ENCODE measurements at regions not wholly inside any gene's neighbourhood (a gene's known extent, or its start where the extent isn't known, plus 50 kb on each side); places are given as distances from the start of the nearest gene placed in this dataset.

- no peak for TF ChIP-seq CTCF (IDR thresholded peaks at IDR 0.05; ENCODE audit: extremely low read depth, missing control alignments)
- DNase-seq (ENCODE audit: low spot score) = no peak
Observed at GRCh38 chr2:67719351-67719750, 322.2 kb downstream of the ETAA1 start.

DNA sequence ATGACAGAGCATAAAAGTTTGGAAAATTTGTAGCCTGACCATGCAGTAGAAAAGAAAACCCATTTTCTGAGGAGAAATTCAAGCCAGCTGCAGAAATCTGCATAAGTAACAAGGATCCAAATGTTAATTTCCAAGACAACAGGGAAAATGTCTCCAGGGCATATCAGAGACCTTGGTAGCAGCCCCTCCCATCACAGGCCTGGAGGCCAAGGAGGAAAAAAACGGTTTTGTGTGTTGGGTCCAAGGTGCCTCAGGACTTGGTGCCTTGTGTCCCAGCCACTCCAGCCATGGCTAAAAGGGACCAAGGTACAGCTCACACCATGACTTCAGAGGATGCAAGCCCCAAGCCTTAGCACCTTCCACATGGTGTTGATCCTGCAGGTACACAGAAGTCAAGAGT is 324.4 kb downstream of the ETAA1 start:
- DNase-seq (ENCODE audit: low spot score) = no peak
- no peak for TF ChIP-seq CTCF (IDR thresholded peaks at IDR 0.05; ENCODE audit: extremely low read depth, missing control alignments)

- no peak for TF ChIP-seq CTCF (IDR thresholded peaks at IDR 0.05; ENCODE audit: extremely low read depth, missing control alignments)
- no peak for DNase-seq (ENCODE audit: low spot score)
Observed at GRCh38 chr2:67724261-67724660, 327.1 kb downstream of the ETAA1 start.

DNA sequence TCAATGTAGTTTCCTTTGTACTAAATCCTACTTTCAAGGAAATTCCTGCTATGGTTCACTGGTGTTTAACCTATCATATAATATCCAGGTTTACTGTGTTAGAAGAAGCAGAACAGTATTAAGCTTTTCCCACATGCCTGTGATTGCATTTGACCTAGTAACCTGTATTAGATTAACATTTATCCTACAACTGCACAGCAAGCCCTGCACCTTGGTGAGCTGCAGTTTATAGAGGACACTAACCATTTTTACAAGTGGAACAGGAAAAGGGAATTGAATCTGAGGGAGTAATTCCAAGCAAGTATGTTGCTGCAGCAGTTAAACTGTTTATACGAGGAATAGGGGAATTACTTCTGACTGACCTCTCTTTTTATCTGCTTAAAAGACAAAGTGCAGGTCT is 328.6 kb downstream of the ETAA1 start:
- no peak for DNase-seq (ENCODE audit: low spot score)
- no peak for TF ChIP-seq CTCF (IDR thresholded peaks at IDR 0.05; ENCODE audit: extremely low read depth, missing control alignments)

GRCh38 chr2:67726416-67726815 is 329.3 kb downstream of the ETAA1 start:
- DNase-seq (ENCODE audit: low spot score) = no peak
- no peak for TF ChIP-seq CTCF (IDR thresholded peaks at IDR 0.05; ENCODE audit: extremely low read depth, missing control alignments)

DNA sequence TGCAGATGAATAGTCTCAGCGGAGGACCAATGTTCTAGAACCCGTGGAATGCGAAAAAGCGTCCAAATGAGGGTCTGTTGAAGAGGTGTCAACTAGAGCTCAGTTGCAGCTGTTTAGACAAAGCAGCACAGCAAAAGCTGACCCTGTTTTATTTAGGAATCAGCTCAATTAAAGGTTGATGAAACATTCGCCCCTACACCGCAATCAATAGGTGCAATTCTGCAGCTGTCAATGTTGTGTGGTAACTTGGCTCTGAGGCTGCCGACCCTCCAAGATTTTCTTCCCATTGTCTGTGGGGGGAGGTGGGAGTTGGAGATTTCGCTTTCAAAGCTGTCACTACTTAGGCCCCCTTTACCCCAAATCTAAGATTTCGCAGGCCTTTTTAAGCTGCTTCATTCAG is 330.0 kb downstream of the ETAA1 start:
- no peak for DNase-seq (ENCODE audit: low spot score)
- TF ChIP-seq CTCF (IDR thresholded peaks at IDR 0.05; ENCODE audit: extremely low read depth, missing control alignments) = no peak

GRCh38 chr2:67727623-67728022 is 330.5 kb downstream of the ETAA1 start:
- TF ChIP-seq CTCF (IDR thresholded peaks at IDR 0.05; ENCODE audit: extremely low read depth, missing control alignments) = no peak
- no peak for DNase-seq (ENCODE audit: low spot score)

Data from GM20000 (cell line).